AG09309 (cell line): ENCODE measurements at regions not wholly inside any gene's neighbourhood (a gene's known extent, or its start where the extent isn't known, plus 50 kb on each side); places are given as distances from the start of the nearest gene placed in this dataset.
"Not testable (repeated sequence)": the region's sequence is repeated elsewhere in the genome, so short reads cannot be mapped to it uniquely, and the experiment has no call there.

Experiments
- DNase-seq: peaks from one replicate; pipeline ENCODE4 v3.0.0-alpha.2; 2010; ENCODE audit warnings: low read depth
- H3K4me3 ChIP-seq: 2 replicates; pipeline ENCODE4 v1.5.1; 2011; ENCODE audit warnings: mild to moderate bottlenecking, low read depth, low read length, moderate library complexity; ENCODE audit not compliant: control insufficient read depth
- TF ChIP-seq, protein P1 (sequence below): IDR thresholded peaks from 2 replicates; pipeline ENCODE4 v1.5.1; 2011; ENCODE audit warnings: mild to moderate bottlenecking, low read depth, low read length, inconsistent platforms; ENCODE audit not compliant: insufficient read depth, control insufficient read depth; ENCODE audit errors: missing control alignments

- DNase-seq: no peak
- TF ChIP-seq, protein P1, sequence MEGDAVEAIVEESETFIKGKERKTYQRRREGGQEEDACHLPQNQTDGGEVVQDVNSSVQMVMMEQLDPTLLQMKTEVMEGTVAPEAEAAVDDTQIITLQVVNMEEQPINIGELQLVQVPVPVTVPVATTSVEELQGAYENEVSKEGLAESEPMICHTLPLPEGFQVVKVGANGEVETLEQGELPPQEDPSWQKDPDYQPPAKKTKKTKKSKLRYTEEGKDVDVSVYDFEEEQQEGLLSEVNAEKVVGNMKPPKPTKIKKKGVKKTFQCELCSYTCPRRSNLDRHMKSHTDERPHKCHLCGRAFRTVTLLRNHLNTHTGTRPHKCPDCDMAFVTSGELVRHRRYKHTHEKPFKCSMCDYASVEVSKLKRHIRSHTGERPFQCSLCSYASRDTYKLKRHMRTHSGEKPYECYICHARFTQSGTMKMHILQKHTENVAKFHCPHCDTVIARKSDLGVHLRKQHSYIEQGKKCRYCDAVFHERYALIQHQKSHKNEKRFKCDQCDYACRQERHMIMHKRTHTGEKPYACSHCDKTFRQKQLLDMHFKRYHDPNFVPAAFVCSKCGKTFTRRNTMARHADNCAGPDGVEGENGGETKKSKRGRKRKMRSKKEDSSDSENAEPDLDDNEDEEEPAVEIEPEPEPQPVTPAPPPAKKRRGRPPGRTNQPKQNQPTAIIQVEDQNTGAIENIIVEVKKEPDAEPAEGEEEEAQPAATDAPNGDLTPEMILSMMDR: no peak
- H3K4me3 ChIP-seq: no peak overlapping the region
Measured at GRCh38 chr22:26968859-26969523, 311.6 kb downstream of the MIAT start.

- no peak overlapping the region for H3K4me3 ChIP-seq
- DNase-seq: no peak
- TF ChIP-seq, protein P1: no peak
Measured at GRCh38 chr22:26970809-26971394, 313.5 kb downstream of the MIAT start.

DNA sequence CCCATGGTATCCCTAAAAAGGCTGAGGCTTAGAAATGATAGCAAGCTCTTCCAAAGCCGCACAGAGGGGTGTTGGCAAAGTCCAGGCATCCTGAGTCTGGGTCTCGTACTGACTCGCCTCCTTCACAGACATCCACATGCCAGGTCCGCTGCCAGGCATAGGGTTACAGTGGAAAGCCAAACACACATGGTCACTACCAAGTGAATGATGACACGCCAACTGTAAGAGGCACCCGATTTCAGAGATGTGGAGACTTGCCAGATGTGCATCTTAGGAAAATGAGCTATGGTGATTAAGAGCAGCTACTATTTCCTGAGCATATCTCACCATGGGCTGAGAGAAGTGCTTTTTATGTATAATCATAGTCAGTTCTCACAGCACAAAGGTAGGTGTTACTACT, 314.9 kb downstream of the MIAT start:
- no peak for DNase-seq
- H3K4me3 ChIP-seq: no peak overlapping the region
- TF ChIP-seq, protein P1: no peak

GRCh38 chr22:26972915-26973314, 315.5 kb downstream of the MIAT start:
- H3K4me3 ChIP-seq, DNase-seq: not testable (repeated sequence)

- TF ChIP-seq, protein P1: no peak
- no peak overlapping the region for H3K4me3 ChIP-seq
- no peak for DNase-seq
Measured at GRCh38 chr22:26974034-26974433, 316.6 kb downstream of the MIAT start.

GRCh38 chr22:26974914-26975803, 317.8 kb downstream of the MIAT start:
- no peak for DNase-seq
- TF ChIP-seq, protein P1: no peak
- no peak overlapping the region for H3K4me3 ChIP-seq

DNA sequence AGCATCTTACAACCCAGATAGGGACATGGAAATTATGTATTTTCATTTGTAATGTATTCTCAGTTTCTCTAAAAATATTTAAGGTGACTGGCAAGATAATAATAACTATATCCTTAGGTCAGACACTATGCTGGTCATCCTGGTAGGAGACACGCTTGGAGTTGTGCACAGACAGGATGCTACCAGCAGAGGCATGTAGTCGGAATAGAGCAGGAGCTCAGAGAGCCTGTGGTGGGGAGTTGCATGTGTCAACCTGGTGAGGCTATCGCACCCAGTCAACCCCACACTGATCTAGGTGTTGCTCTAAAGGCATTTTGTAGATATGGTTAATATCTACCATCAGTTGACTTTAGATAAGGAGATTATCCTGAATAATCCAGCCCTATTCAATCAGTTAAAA, 318.5 kb downstream of the MIAT start:
- DNase-seq: no peak
- no peak overlapping the region for H3K4me3 ChIP-seq
- TF ChIP-seq, protein P1: no peak
